ENCODE measurements at regions not wholly inside any gene's neighbourhood (a gene's known extent, or its start where the extent isn't known, plus 50 kb on each side); places are given as distances from the start of the nearest gene placed in this dataset.

DNA sequence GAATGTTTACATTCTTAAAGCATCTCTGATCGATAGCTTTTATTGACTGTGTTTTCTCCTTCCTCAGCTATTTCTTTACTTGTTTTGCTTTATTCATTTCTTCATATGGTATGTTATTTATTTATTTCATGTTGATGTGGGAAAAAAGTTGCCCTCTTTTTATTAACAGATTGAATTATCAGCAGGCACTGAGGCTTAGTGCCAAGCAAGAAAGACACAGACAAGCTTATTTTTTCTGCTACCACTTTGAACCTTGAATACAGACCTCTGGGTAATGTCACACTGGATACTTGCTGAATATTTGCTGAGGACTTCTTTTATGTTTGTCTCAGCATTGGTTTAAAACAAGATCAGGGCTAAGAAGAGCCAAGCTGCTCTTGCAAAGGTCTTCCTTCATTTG lies 162.0 kb upstream of the CNTN6 start:
- TF ChIP-seq EZH2 (IDR thresholded peaks at IDR 0.05; ENCODE audit: borderline replicate concordance) (no peak), EZH2phosphoT487 (IDR thresholded peaks at IDR 0.05; ENCODE audit: low read depth, severe bottlenecking, unreplicated experiment) (no peak)
- TF ChIP-seq, protein P1, sequence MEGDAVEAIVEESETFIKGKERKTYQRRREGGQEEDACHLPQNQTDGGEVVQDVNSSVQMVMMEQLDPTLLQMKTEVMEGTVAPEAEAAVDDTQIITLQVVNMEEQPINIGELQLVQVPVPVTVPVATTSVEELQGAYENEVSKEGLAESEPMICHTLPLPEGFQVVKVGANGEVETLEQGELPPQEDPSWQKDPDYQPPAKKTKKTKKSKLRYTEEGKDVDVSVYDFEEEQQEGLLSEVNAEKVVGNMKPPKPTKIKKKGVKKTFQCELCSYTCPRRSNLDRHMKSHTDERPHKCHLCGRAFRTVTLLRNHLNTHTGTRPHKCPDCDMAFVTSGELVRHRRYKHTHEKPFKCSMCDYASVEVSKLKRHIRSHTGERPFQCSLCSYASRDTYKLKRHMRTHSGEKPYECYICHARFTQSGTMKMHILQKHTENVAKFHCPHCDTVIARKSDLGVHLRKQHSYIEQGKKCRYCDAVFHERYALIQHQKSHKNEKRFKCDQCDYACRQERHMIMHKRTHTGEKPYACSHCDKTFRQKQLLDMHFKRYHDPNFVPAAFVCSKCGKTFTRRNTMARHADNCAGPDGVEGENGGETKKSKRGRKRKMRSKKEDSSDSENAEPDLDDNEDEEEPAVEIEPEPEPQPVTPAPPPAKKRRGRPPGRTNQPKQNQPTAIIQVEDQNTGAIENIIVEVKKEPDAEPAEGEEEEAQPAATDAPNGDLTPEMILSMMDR (IDR thresholded peaks at IDR 0.05; ENCODE audit: poor library complexity) = no peak
